Stimulated activated CD4-positive, alpha-beta T cell treated with anti-CD3 and anti-CD28 coated beads, Interleukin-2, amount 100 ng/mL, for 24 hours (primary cell): ENCODE measurements at regions not wholly inside any gene's neighbourhood (a gene's known extent, or its start where the extent isn't known, plus 50 kb on each side); places are given as distances from the start of the nearest gene placed in this dataset.

Experiments
- DNase-seq, 2 donors: peaks; one replicate each; pipeline ENCODE4 v3.0.0-alpha.2; 2020

GRCh38 chr2:217749008-217749407 is 253.8 kb downstream of the TNS1 start:
- no peak for DNase-seq

- no peak for DNase-seq
Observed at GRCh38 chr2:217746808-217747207, 256.0 kb downstream of the TNS1 start.

- DNase-seq, result no peak
Observed at GRCh38 chr2:217743966-217744761, 258.6 kb downstream of the TNS1 start.

- DNase-seq, result no peak
Observed at GRCh38 chr2:217743407-217743806, 259.4 kb downstream of the TNS1 start.

- no peak for DNase-seq
Observed at GRCh38 chr2:217742841-217743240, 260.0 kb downstream of the TNS1 start.

- DNase-seq, result no peak
Observed at GRCh38 chr2:217742276-217742675, 260.5 kb downstream of the TNS1 start.

- no peak for DNase-seq
Observed at GRCh38 chr2:217741381-217741955, 261.3 kb downstream of the TNS1 start.

GRCh38 chr2:217740756-217741155 is 262.0 kb downstream of the TNS1 start:
- no peak for DNase-seq

GRCh38 chr2:217740178-217740577 is 262.6 kb downstream of the TNS1 start:
- no peak for DNase-seq

- no peak for DNase-seq
Observed at GRCh38 chr2:217739741-217740140, 263.1 kb downstream of the TNS1 start.

GRCh38 chr2:217738061-217738460 is 264.7 kb downstream of the TNS1 start:
- no peak for DNase-seq

GRCh38 chr2:217736776-217737550 is 265.8 kb downstream of the TNS1 start:
- DNase-seq, result no peak

- DNase-seq, result no peak
Observed at GRCh38 chr2:217735899-217736298, 266.9 kb downstream of the TNS1 start.

GRCh38 chr2:217735034-217735433 is 267.8 kb downstream of the TNS1 start:
- DNase-seq, result no peak

- no peak for DNase-seq
Observed at GRCh38 chr2:217733461-217733860, 269.3 kb downstream of the TNS1 start.

- no peak for DNase-seq
Observed at GRCh38 chr2:217732992-217733391, 269.8 kb downstream of the TNS1 start.

GRCh38 chr2:217731805-217732204 is 271.0 kb downstream of the TNS1 start:
- no peak for DNase-seq

- no peak for DNase-seq
Observed at GRCh38 chr2:217729421-217730053, 273.3 kb downstream of the TNS1 start.

- DNase-seq, result no peak
Observed at GRCh38 chr2:217727801-217728200, 275.0 kb downstream of the TNS1 start.

GRCh38 chr2:217725409-217725808 is 277.4 kb downstream of the TNS1 start:
- no peak for DNase-seq

GRCh38 chr2:217724471-217724870 is 278.3 kb downstream of the TNS1 start:
- no peak for DNase-seq

- no peak for DNase-seq
Observed at GRCh38 chr2:217723981-217724380, 278.8 kb downstream of the TNS1 start.

- DNase-seq, result no peak
Observed at GRCh38 chr2:217722883-217723472, 279.8 kb downstream of the TNS1 start.
